ENCODE measurements at regions not wholly inside any gene's neighbourhood (a gene's known extent, or its start where the extent isn't known, plus 50 kb on each side); places are given as distances from the start of the nearest gene placed in this dataset.

DNA sequence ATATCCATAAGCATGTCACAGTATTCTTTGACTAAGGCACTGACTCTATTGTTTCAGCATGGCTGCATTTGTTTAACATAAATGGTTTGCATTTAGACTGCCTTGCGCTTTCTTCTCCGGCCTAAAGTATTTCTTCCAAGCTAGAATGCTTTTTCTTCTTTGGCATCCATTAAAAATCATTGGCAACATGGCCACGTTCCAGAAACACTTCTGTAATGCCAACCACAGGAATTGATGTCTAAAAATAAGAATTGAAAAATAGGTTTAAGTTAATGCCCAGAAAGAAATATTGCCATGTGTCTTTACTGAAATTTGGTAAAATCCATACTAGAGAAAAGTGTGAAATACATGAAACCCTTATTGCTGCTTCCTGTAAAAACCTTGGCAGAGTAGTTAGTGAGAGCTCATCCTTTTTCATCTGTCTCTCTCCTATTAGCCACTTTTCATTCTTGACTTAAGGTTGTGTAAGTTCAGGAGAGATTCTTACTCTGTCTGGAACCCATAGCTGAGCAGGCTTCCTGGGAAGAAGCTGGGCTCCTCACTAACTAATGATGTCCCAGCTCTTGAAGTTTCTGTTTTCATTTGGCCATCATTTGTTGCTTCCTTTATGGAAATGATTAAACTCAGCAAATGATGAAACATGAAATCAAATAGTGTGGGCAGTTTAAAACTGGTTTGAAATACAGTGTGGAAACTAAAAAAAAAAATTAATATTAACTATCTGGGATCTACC, 58.2 kb upstream of the RPS23 start:
- H3K9me3 ChIP-seq (ENCODE audit: control insufficient read depth, low read length) = no peaks in the 10 kb centered on the region
- no peaks in the 10 kb centered on the region for H3K36me3 ChIP-seq (ENCODE audit: control insufficient read depth, insufficient read depth, low read length)
- H3K4me3 ChIP-seq (ENCODE audit: insufficient read depth, low read depth, low read length) = no peak overlapping the region
- WGBS, 2 experiments = 96% methylated on average over 3 of the region's 3 CpGs
- H3K27me3 ChIP-seq (ENCODE audit: control insufficient read depth, insufficient read depth, low read length, poor library complexity, severe bottlenecking) = no peaks in the 10 kb centered on the region
- H3K4me1 ChIP-seq (ENCODE audit: control insufficient read depth, insufficient read depth, low read length) = no peaks in the 10 kb centered on the region
- H3K27ac ChIP-seq (ENCODE audit: insufficient read depth, low read depth, low read length, poor library complexity, severe bottlenecking) = no peak overlapping the region

GRCh38 chr5:82335806-82336205, 57.7 kb upstream of the RPS23 start:
- 89 to 95% methylated on average over 5 of the region's 5 CpGs for WGBS, 2 experiments
- Histone ChIP-seq H3K9me3 (ENCODE audit: control insufficient read depth, low read length) (no peaks in the 10 kb centered on the region), H3K4me1 (ENCODE audit: control insufficient read depth, insufficient read depth, low read length) (no peaks in the 10 kb centered on the region), H3K27me3 (ENCODE audit: control insufficient read depth, insufficient read depth, low read length, poor library complexity, severe bottlenecking) (no peaks in the 10 kb centered on the region), H3K4me3 (ENCODE audit: insufficient read depth, low read depth, low read length) (no peak overlapping the region), H3K36me3 (ENCODE audit: control insufficient read depth, insufficient read depth, low read length) (no peaks in the 10 kb centered on the region), H3K27ac (ENCODE audit: insufficient read depth, low read depth, low read length, poor library complexity, severe bottlenecking) (no peak overlapping the region)

DNA sequence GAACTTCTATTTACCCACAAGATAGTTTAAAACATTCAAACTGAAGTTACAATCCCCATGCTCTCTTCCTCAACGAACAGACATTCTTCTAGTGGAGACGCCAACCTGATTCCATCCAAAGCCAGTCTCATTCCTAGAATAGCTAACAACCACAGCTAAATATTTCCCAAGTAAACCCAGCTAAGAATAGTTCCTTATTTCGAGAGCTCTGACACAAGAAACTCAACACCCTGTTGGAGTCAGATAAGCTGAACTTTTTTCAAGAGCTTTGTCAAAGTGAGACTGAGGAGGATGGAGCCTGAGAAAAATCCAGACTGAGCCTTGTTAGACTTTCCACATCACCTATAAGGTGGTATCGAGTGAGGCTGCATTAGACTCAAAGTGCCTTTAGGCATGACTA, 56.7 kb upstream of the RPS23 start:
- 96% methylated on average over 4 of the region's 4 CpGs for WGBS, 2 experiments
- no peaks in the 10 kb centered on the region for H3K36me3 ChIP-seq (ENCODE audit: control insufficient read depth, insufficient read depth, low read length)
- no peak overlapping the region for H3K4me3 ChIP-seq (ENCODE audit: insufficient read depth, low read depth, low read length)
- no peaks in the 10 kb centered on the region for H3K9me3 ChIP-seq (ENCODE audit: control insufficient read depth, low read length)
- no peaks in the 10 kb centered on the region for H3K4me1 ChIP-seq (ENCODE audit: control insufficient read depth, insufficient read depth, low read length)
- no peak overlapping the region for H3K27ac ChIP-seq (ENCODE audit: insufficient read depth, low read depth, low read length, poor library complexity, severe bottlenecking)
- H3K27me3 ChIP-seq (ENCODE audit: control insufficient read depth, insufficient read depth, low read length, poor library complexity, severe bottlenecking) = no peaks in the 10 kb centered on the region

GRCh38 chr5:82334085-82334692, 56.0 kb upstream of the RPS23 start:
- no peaks in the 10 kb centered on the region for H3K36me3 ChIP-seq (ENCODE audit: control insufficient read depth, insufficient read depth, low read length)
- 86 to 88% methylated on average over 5 of the region's 5 CpGs for WGBS, 2 experiments
- no peaks in the 10 kb centered on the region for H3K9me3 ChIP-seq (ENCODE audit: control insufficient read depth, low read length)
- H3K27me3 ChIP-seq (ENCODE audit: control insufficient read depth, insufficient read depth, low read length, poor library complexity, severe bottlenecking) = no peaks in the 10 kb centered on the region
- no peaks in the 10 kb centered on the region for H3K4me1 ChIP-seq (ENCODE audit: control insufficient read depth, insufficient read depth, low read length)
- no peak overlapping the region for H3K27ac ChIP-seq (ENCODE audit: insufficient read depth, low read depth, low read length, poor library complexity, severe bottlenecking)
- no peak overlapping the region for H3K4me3 ChIP-seq (ENCODE audit: insufficient read depth, low read depth, low read length)

DNA sequence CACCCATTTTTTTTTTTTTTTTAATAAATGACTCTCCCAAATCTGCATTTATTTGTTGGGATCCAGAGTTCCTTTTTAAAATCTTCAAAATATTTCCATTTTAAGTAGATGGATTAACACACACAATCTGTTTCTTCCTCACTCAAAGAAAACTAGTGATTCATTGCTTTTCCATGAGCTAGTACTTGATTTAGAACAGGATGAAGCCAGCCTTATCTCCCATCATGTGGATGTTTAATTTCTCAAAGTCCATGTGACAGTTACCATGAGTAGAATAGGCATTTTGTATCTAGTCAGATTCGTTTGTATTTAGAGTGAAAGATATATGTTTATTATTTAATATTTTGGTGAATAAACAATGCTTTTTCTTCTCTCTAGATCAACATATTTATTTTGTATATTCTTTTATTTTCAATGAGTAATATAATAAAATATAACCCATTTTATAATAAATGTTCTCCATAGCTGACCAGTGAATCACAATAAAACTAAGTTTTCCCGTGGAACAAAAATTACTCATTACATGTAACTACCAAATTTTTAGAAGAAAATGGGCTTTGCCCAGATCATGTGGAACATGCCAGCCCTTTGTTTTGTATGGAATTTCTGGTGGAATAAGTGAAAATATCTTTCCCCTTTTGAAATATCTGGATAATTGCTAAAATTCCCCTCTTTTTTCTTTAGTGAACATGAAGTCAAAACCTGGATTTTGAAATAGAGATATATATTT, 54.9 kb upstream of the RPS23 start:
- Histone ChIP-seq H3K4me3 (ENCODE audit: insufficient read depth, low read depth, low read length) (no peak overlapping the region), H3K36me3 (ENCODE audit: control insufficient read depth, insufficient read depth, low read length) (no peaks in the 10 kb centered on the region), H3K27me3 (ENCODE audit: control insufficient read depth, insufficient read depth, low read length, poor library complexity, severe bottlenecking) (no peaks in the 10 kb centered on the region), H3K9me3 (ENCODE audit: control insufficient read depth, low read length) (no peaks in the 10 kb centered on the region), H3K27ac (ENCODE audit: insufficient read depth, low read depth, low read length, poor library complexity, severe bottlenecking) (no peak overlapping the region), H3K4me1 (ENCODE audit: control insufficient read depth, insufficient read depth, low read length) (no peaks in the 10 kb centered on the region)
- 100% methylated on average over 1 to 2 of the region's 2 CpGs for WGBS, 2 experiments

GRCh38 chr5:82332064-82332855, 54.1 kb upstream of the RPS23 start:
- Histone ChIP-seq H3K36me3 (ENCODE audit: control insufficient read depth, insufficient read depth, low read length) (no peaks in the 10 kb centered on the region), H3K9me3 (ENCODE audit: control insufficient read depth, low read length) (no peaks in the 10 kb centered on the region), H3K4me1 (ENCODE audit: control insufficient read depth, insufficient read depth, low read length) (no peaks in the 10 kb centered on the region), H3K27me3 (ENCODE audit: control insufficient read depth, insufficient read depth, low read length, poor library complexity, severe bottlenecking) (no peaks in the 10 kb centered on the region), H3K27ac (ENCODE audit: insufficient read depth, low read depth, low read length, poor library complexity, severe bottlenecking) (no peak overlapping the region), H3K4me3 (ENCODE audit: insufficient read depth, low read depth, low read length) (no peak overlapping the region)
- 93 to 94% methylated on average over 3 of the region's 3 CpGs for WGBS, 2 experiments

GRCh38 chr5:82331557-82331956, 53.4 kb upstream of the RPS23 start:
- no peak overlapping the region for H3K27ac ChIP-seq (ENCODE audit: insufficient read depth, low read depth, low read length, poor library complexity, severe bottlenecking)
- H3K4me1 ChIP-seq (ENCODE audit: control insufficient read depth, insufficient read depth, low read length) = no peaks in the 10 kb centered on the region
- no peaks in the 10 kb centered on the region for H3K27me3 ChIP-seq (ENCODE audit: control insufficient read depth, insufficient read depth, low read length, poor library complexity, severe bottlenecking)
- H3K9me3 ChIP-seq (ENCODE audit: control insufficient read depth, low read length) = no peaks in the 10 kb centered on the region
- H3K4me3 ChIP-seq (ENCODE audit: insufficient read depth, low read depth, low read length) = no peak overlapping the region
- no peaks in the 10 kb centered on the region for H3K36me3 ChIP-seq (ENCODE audit: control insufficient read depth, insufficient read depth, low read length)
- WGBS, 2 experiments = 87 to 90% methylated on average over 4 of the region's 4 CpGs

- WGBS, 2 experiments = 89 to 95% methylated on average over 3 of the region's 3 CpGs
- Histone ChIP-seq H3K27me3 (ENCODE audit: control insufficient read depth, insufficient read depth, low read length, poor library complexity, severe bottlenecking) (no peaks in the 10 kb centered on the region), H3K9me3 (ENCODE audit: control insufficient read depth, low read length) (no peaks in the 10 kb centered on the region), H3K4me3 (ENCODE audit: insufficient read depth, low read depth, low read length) (no peak overlapping the region), H3K4me1 (ENCODE audit: control insufficient read depth, insufficient read depth, low read length) (no peaks in the 10 kb centered on the region), H3K36me3 (ENCODE audit: control insufficient read depth, insufficient read depth, low read length) (no peaks in the 10 kb centered on the region), H3K27ac (ENCODE audit: insufficient read depth, low read depth, low read length, poor library complexity, severe bottlenecking) (no peak overlapping the region)
Measured at GRCh38 chr5:82330530-82331270, 52.5 kb upstream of the RPS23 start.

GRCh38 chr5:82329393-82329792, 51.2 kb upstream of the RPS23 start:
- Histone ChIP-seq H3K27ac (ENCODE audit: insufficient read depth, low read depth, low read length, poor library complexity, severe bottlenecking) (no peak overlapping the region), H3K4me3 (ENCODE audit: insufficient read depth, low read depth, low read length) (no peak overlapping the region), H3K9me3 (ENCODE audit: control insufficient read depth, low read length) (no peaks in the 10 kb centered on the region), H3K27me3 (ENCODE audit: control insufficient read depth, insufficient read depth, low read length, poor library complexity, severe bottlenecking) (no peaks in the 10 kb centered on the region), H3K4me1 (ENCODE audit: control insufficient read depth, insufficient read depth, low read length) (no peaks in the 10 kb centered on the region), H3K36me3 (ENCODE audit: control insufficient read depth, insufficient read depth, low read length) (no peaks in the 10 kb centered on the region)
- WGBS, 2 experiments = 94 to 95% methylated on average over 3 to 4 of the region's 6 CpGs
